Bronchial epithelial cell (primary cell): ENCODE measurements at regions not wholly inside any gene's neighbourhood (a gene's known extent, or its start where the extent isn't known, plus 50 kb on each side); places are given as distances from the start of the nearest gene placed in this dataset.

Experiments used
- DNase-seq: peaks from one replicate; pipeline ENCODE4 v3.0.0-alpha.2; 2010; ENCODE audit warnings: low read depth
- FAIRE-seq: peaks from 2 replicates; lab custom pipeline; 2011; peaks lifted over from hg19 to GRCh38; lab: Jason Lieb, UNC
- H3K27me3 ChIP-seq: 2 replicates; pipeline ENCODE4 v1.5.1; 2011; ENCODE audit warnings: low read length; ENCODE audit not compliant: control insufficient read depth, insufficient read depth
- H3K36me3 ChIP-seq: 2 replicates; pipeline ENCODE4 v1.5.1; 2011; ENCODE audit warnings: low read length; ENCODE audit not compliant: control insufficient read depth, insufficient read depth
- H3K4me3 ChIP-seq: 2 replicates; pipeline ENCODE4 v1.5.1; 2011; ENCODE audit warnings: mild to moderate bottlenecking, low read depth, low read length, control low read depth
- CTCF ChIP-seq: IDR thresholded peaks from 2 replicates; pipeline ENCODE4 v1.5.1; 2011; ENCODE audit warnings: mild to moderate bottlenecking, moderate library complexity, low read length, control low read depth, inconsistent platforms; ENCODE audit not compliant: insufficient read depth, severe bottlenecking

DNA sequence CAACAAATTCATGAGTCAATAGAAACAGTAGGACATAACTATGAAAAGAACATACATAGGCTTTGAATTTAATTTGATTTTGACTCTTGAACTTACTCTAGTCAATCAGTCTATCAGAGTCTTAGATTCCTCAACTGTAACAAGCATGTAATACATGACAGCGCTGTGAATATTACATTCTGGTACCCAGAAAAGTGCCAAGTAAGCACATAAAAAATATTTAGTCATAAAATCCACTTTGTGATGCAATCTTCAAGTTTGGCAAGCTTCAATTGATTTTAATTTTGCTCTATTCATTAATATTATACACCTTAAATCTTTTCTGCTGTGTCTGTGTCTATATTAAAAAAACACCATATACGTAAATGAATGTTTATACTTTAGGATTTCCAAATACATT, 483.3 kb downstream of the PRR32 start:
- no peaks in the 10 kb centered on the region for H3K36me3 ChIP-seq
- no peak overlapping the region for H3K4me3 ChIP-seq
- no peak for TF ChIP-seq CTCF
- no peaks in the 10 kb centered on the region for H3K27me3 ChIP-seq
- DNase-seq = no peak
- no peak for FAIRE-seq

DNA sequence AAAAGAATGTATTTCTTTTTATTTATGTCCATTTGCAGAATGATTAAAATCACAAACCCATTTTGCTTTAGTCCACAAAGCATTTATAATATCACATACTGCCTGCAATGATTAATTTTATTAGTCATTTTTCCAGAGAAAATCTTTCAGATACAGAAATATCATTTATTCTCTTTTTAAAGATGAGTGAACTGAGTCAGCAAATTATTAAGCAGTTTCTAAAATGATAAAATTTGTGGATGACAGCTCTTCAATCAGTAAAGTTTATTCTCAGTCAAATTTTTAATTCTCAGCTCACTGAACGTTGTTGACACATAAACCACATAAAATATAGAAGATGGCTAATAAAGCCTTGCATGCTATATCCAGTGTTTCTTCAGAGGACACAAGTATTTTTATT, 485.5 kb downstream of the PRR32 start:
- H3K36me3 ChIP-seq = no peaks in the 10 kb centered on the region
- FAIRE-seq (no peak), DNase-seq (no peak)
- H3K27me3 ChIP-seq = no peaks in the 10 kb centered on the region
- no peak for TF ChIP-seq CTCF
- no peak overlapping the region for H3K4me3 ChIP-seq

DNA sequence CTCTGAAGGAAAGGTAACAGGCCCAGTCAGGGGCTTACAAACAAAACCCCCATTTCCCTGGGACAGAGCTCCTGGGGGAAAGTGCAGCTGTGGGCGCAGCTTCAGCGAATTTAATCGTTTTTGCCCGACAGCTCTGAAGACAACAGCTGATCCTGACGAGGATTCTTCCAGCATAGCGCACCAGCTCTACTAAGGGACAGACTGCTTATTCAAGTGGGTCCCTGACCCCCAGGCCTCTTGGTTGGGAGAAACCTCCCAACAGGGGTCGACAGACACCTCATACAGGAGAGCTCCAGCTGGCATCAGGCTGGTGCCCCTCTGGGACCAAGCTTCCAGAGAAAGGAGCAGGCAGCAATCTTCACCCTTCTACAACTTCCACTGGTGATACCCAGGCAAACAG, 486.7 kb downstream of the PRR32 start:
- no peak for FAIRE-seq
- no peak overlapping the region for H3K4me3 ChIP-seq
- TF ChIP-seq CTCF = no peak
- no peak for DNase-seq
- no peaks in the 10 kb centered on the region for H3K27me3 ChIP-seq
- H3K36me3 ChIP-seq = no peaks in the 10 kb centered on the region

GRCh38 chrX:127313635-127314034, 494.1 kb downstream of the PRR32 start:
- Histone ChIP-seq H3K27me3 (no peaks in the 10 kb centered on the region), H3K36me3 (no peaks in the 10 kb centered on the region), H3K4me3 (no peak overlapping the region)
- no peak for DNase-seq
- no peak for TF ChIP-seq CTCF
- no peak for FAIRE-seq

- FAIRE-seq (no peak), DNase-seq (no peak)
- H3K4me3 ChIP-seq = no peak overlapping the region
- no peaks in the 10 kb centered on the region for H3K27me3 ChIP-seq
- H3K36me3 ChIP-seq = no peaks in the 10 kb centered on the region
- TF ChIP-seq CTCF = no peak
Measured at GRCh38 chrX:127317159-127317558, 497.6 kb downstream of the PRR32 start.

DNA sequence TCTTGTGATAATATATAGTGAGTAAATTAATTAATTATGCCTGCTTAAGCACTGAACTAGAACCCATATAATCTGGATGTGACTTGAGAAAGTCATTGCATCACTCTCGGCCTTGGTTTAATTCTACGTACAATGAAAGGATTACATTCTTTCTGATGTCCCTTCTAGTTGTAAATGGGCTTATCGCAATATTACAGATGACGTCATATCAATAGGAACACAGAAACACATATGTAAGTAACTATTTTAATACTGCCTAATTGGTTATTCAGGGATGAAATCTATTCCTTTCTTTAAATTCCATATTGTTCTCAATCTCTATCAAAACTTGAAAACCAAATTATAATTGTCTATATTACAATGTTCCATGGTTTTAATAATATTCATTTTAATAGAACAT, 504.6 kb downstream of the PRR32 start:
- no peaks in the 10 kb centered on the region for H3K27me3 ChIP-seq
- no peaks in the 10 kb centered on the region for H3K36me3 ChIP-seq
- no peak for TF ChIP-seq CTCF
- DNase-seq (no peak), FAIRE-seq (no peak)
- H3K4me3 ChIP-seq = no peak overlapping the region
